ENCODE measurements at regions not wholly inside any gene's neighbourhood (a gene's known extent, or its start where the extent isn't known, plus 50 kb on each side); places are given as distances from the start of the nearest gene placed in this dataset.

GRCh38 chr11:21839796-21840195, 353.1 kb upstream of the ANO5 start:
- H3K4me3 ChIP-seq: no peak overlapping the region
- DNase-seq (ENCODE audit: low spot score) (no peak), ATAC-seq (ENCODE audit: insufficient number of reproducible peaks, low FRiP score, low read depth) (no peak)
- TF ChIP-seq, protein P1, sequence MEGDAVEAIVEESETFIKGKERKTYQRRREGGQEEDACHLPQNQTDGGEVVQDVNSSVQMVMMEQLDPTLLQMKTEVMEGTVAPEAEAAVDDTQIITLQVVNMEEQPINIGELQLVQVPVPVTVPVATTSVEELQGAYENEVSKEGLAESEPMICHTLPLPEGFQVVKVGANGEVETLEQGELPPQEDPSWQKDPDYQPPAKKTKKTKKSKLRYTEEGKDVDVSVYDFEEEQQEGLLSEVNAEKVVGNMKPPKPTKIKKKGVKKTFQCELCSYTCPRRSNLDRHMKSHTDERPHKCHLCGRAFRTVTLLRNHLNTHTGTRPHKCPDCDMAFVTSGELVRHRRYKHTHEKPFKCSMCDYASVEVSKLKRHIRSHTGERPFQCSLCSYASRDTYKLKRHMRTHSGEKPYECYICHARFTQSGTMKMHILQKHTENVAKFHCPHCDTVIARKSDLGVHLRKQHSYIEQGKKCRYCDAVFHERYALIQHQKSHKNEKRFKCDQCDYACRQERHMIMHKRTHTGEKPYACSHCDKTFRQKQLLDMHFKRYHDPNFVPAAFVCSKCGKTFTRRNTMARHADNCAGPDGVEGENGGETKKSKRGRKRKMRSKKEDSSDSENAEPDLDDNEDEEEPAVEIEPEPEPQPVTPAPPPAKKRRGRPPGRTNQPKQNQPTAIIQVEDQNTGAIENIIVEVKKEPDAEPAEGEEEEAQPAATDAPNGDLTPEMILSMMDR (IDR thresholded peaks at IDR 0.05): no peak
- H3K4me1 ChIP-seq (ENCODE audit: control insufficient read depth in 1 of 2, low read depth in 2 of 2): no peaks in the 10 kb centered on the region
- H3K27me3 ChIP-seq (replicated peaks; ENCODE audit: insufficient read depth): no peaks in the 10 kb centered on the region
- no peaks in the 10 kb centered on the region for H3K9me3 ChIP-seq
- H3K36me3 ChIP-seq: no peaks in the 10 kb centered on the region
- no peak overlapping the region for H3K27ac ChIP-seq

- H3K4me1 ChIP-seq (ENCODE audit: control insufficient read depth in 1 of 2, low read depth in 2 of 2): no peaks in the 10 kb centered on the region
- TF ChIP-seq, protein P1 (IDR thresholded peaks at IDR 0.05): no peak
- no peaks in the 10 kb centered on the region for H3K27me3 ChIP-seq (replicated peaks; ENCODE audit: insufficient read depth)
- no peak overlapping the region for H3K4me3 ChIP-seq
- DNase-seq (ENCODE audit: low spot score): no peak
- no peak for ATAC-seq (ENCODE audit: insufficient number of reproducible peaks, low FRiP score, low read depth)
- H3K36me3 ChIP-seq: no peaks in the 10 kb centered on the region
- no peaks in the 10 kb centered on the region for H3K9me3 ChIP-seq
- H3K27ac ChIP-seq: no peak overlapping the region
These were observed 331.6 kb upstream of the ANO5 start for GRCh38 chr11:21861314-21861713.

GRCh38 chr11:21865541-21865940, 327.3 kb upstream of the ANO5 start:
- no peak overlapping the region for H3K4me3 ChIP-seq
- no peak overlapping the region for H3K27ac ChIP-seq
- no peaks in the 10 kb centered on the region for H3K27me3 ChIP-seq (replicated peaks; ENCODE audit: insufficient read depth)
- H3K36me3 ChIP-seq: no peaks in the 10 kb centered on the region
- H3K4me1 ChIP-seq (ENCODE audit: control insufficient read depth in 1 of 2, low read depth in 2 of 2): no peaks in the 10 kb centered on the region
- H3K9me3 ChIP-seq: no peaks in the 10 kb centered on the region
- TF ChIP-seq, protein P1 (IDR thresholded peaks at IDR 0.05): no peak
- no peak for ATAC-seq (ENCODE audit: insufficient number of reproducible peaks, low FRiP score, low read depth)
- no peak for DNase-seq (ENCODE audit: low spot score)

DNA sequence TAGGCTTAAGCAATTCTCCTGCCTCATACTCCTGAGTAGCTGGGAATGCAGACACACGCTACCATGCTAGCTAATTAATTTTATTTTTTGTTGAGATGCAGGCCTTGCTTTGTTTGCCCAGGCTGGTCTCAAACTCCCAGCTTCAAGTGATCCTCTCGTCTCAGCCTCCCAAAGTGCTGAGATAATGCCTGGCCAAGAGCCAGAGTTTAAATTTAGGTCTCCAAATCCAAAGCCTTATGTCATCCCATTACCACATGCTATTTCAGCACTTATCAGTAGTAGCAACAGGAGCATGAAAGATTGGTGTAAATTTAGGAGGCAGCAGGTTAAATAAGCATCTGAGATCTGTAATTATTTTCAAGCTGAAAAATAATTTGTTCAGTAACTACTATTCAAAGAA, 326.1 kb upstream of the ANO5 start:
- no peak overlapping the region for H3K27ac ChIP-seq
- no peak for ATAC-seq (ENCODE audit: insufficient number of reproducible peaks, low FRiP score, low read depth)
- H3K36me3 ChIP-seq: no peaks in the 10 kb centered on the region
- no peak for DNase-seq (ENCODE audit: low spot score)
- TF ChIP-seq, protein P1 (IDR thresholded peaks at IDR 0.05): no peak
- no peak overlapping the region for H3K4me3 ChIP-seq
- H3K27me3 ChIP-seq (replicated peaks; ENCODE audit: insufficient read depth): no peaks in the 10 kb centered on the region
- H3K9me3 ChIP-seq: no peaks in the 10 kb centered on the region
- no peaks in the 10 kb centered on the region for H3K4me1 ChIP-seq (ENCODE audit: control insufficient read depth in 1 of 2, low read depth in 2 of 2)

DNA sequence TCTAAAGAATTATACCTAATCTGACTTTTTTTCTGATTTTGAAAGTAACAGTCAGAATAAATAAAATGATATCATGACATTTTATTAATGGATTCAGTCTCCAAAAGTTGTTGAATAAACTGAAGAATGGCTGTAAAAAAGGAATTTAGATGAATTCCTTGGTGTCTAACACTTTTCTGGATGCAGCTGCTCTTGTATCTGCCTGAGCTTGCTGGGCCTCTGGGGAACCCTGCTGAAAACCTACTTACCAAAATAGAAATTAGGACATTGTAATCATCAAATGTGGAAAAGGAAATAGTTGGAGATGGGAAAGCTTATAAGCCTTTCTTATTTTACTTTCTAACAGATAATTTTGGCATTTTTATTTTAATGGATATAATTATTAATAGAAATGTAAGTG, 315.7 kb upstream of the ANO5 start:
- TF ChIP-seq, protein P1 (IDR thresholded peaks at IDR 0.05): no peak
- ATAC-seq (ENCODE audit: insufficient number of reproducible peaks, low FRiP score, low read depth) (no peak), DNase-seq (ENCODE audit: low spot score) (no peak)
- Histone ChIP-seq H3K27ac (no peak overlapping the region), H3K27me3 (replicated peaks; ENCODE audit: insufficient read depth) (no peaks in the 10 kb centered on the region), H3K4me3 (no peak overlapping the region), H3K36me3 (no peaks in the 10 kb centered on the region), H3K4me1 (ENCODE audit: control insufficient read depth in 1 of 2, low read depth in 2 of 2) (no peaks in the 10 kb centered on the region), H3K9me3 (no peaks in the 10 kb centered on the region)

All from thoracic aorta (tissue), 2 donors.